Naive thymus-derived CD4-positive, alpha-beta T cell (primary cell): ENCODE measurements at regions not wholly inside any gene's neighbourhood (a gene's known extent, or its start where the extent isn't known, plus 50 kb on each side); places are given as distances from the start of the nearest gene placed in this dataset.
A peak's percentile ranks its signal among the peaks of the same experiment; 100 is the strongest.

Experiments used
- ATAC-seq: fragments of 150-1000 bp; cut with Tn5 transposase; 2 replicates; pipeline ENCODE4 v1.10.0; 2021; ENCODE audit warnings: mild to moderate bottlenecking, moderate library complexity
- CTCF ChIA-PET: fragments of 350-600 bp; sonication (Branson Sonifier 250); formaldehyde crosslinking; loops from one replicate; lab custom pipeline; 2021; ENCODE audit warnings: antibody characterized with exemption; lab: Charles Lee
- POLR2A ChIA-PET: fragments of 350-600 bp; sonication (Branson Sonifier 250); formaldehyde crosslinking; loops from one replicate; lab custom pipeline; 2021; ENCODE audit warnings: antibody characterized with exemption, inconsistent platforms; lab: Charles Lee
- DNase-seq, 9 donors: peaks; one replicate each; pipeline versions ENCODE4 v3.0.0 to v3.0.0-alpha.2; 2020 to 2022; ENCODE audit warnings: mixed read lengths in 1 of 9
- H3K27ac ChIP-seq: one replicate; pipeline ENCODE4 v1.7.0; 2013; ENCODE audit warnings: mild to moderate bottlenecking, low read depth, low read length, moderate library complexity
- H3K27me3 ChIP-seq, 2 donors: one replicate each; pipeline ENCODE4 v1.7.0; 2013; ENCODE audit warnings: low read length in 2 of 2, mild to moderate bottlenecking in 2 of 2, moderate library complexity in 2 of 2; ENCODE audit not compliant: control insufficient read depth in 2 of 2, insufficient read depth in 2 of 2
- H3K36me3 ChIP-seq, 3 experiments: 1 replicate in 2 of 3; 2 replicates in 1 of 3; pipeline ENCODE4 v1.7.0; 2013; ENCODE audit warnings: low read length in 3 of 3, mild to moderate bottlenecking in 3 of 3, moderate library complexity in 1 of 3; ENCODE audit not compliant: insufficient read depth in 3 of 3, control insufficient read depth in 2 of 3
- H3K4me1 ChIP-seq, 2 donors: one replicate each; pipeline ENCODE4 v1.7.0; 2013; ENCODE audit warnings: low read length in 2 of 2, mild to moderate bottlenecking in 2 of 2, moderate library complexity in 1 of 2; ENCODE audit not compliant: control insufficient read depth in 2 of 2, insufficient read depth in 2 of 2
- H3K4me3 ChIP-seq: 2 replicates; pipeline ENCODE4 v1.7.0; 2013; ENCODE audit warnings: mild to moderate bottlenecking, low read length
- H3K9me3 ChIP-seq, 3 experiments: 1 replicate in 2 of 3; 2 replicates in 1 of 3; pipeline ENCODE4 v1.7.0; 2013; ENCODE audit warnings: low read length in 3 of 3; ENCODE audit not compliant: control insufficient read depth in 2 of 3
- H3K27ac Mint-ChIP-seq, 9 donors: one replicate each; pipeline ENCODE4 v1.8.0; 2020 to 2022; ENCODE audit warnings: mixed read lengths in 9 of 9, mild to moderate bottlenecking in 8 of 9, moderate library complexity in 5 of 9, inconsistent platforms in 2 of 9
- H3K27me3 Mint-ChIP-seq, 5 donors: one replicate each; pipeline ENCODE4 v1.8.0; 2021 to 2022; ENCODE audit warnings: mixed read lengths in 5 of 5, mild to moderate bottlenecking in 1 of 5
- H3K36me3 Mint-ChIP-seq, 5 donors: one replicate each; pipeline ENCODE4 v1.8.0; 2020 to 2022; ENCODE audit warnings: mixed read lengths in 5 of 5, mild to moderate bottlenecking in 3 of 5, inconsistent platforms in 1 of 5
- H3K4me1 Mint-ChIP-seq, 7 donors: one replicate each; pipeline ENCODE4 v1.8.0; 2020 to 2022; ENCODE audit warnings: mixed read lengths in 7 of 7, mild to moderate bottlenecking in 3 of 7, inconsistent platforms in 1 of 7
- H3K4me3 Mint-ChIP-seq, 10 donors: one replicate each; pipeline ENCODE4 v1.8.0; 2020 to 2022; ENCODE audit warnings: mild to moderate bottlenecking in 10 of 10, mixed read lengths in 10 of 10, moderate library complexity in 6 of 10, inconsistent platforms in 2 of 10
- H3K9me3 Mint-ChIP-seq, 11 donors: one replicate each; pipeline ENCODE4 v1.8.0; 2020 to 2022; ENCODE audit warnings: mixed read lengths in 11 of 11, mild to moderate bottlenecking in 4 of 11, inconsistent platforms in 1 of 11, moderate library complexity in 1 of 11
- intact Hi-C, 2 donors: fragments of 100-400 bp; cut with micrococcal nuclease; formaldehyde crosslinking; loops; one replicate each; pipeline ENCODE4 v1.15.1; 2023

- Histone ChIP-seq H3K27me3 (no peaks in the 10 kb centered on the region), H3K4me1 (peaks cover 9 to 29% of the 10 kb centered on the region in 2 donors), H3K9me3 (no peaks in the 10 kb centered on the region), H3K4me3 (peak overlapping the region; percentile 0), H3K36me3 (no peaks in the 10 kb centered on the region), H3K27ac (peak overlapping the region; percentile 31)
- DNase-seq (peak in 6 of 9 donors; percentile 15 to 59 (median 46)), ATAC-seq (peak; percentile 70)
- Mint-ChIP-seq H3K4me3 (peak overlapping the region; percentile 68 to 90 (median 82)), H3K4me1 (peaks cover 18 to 50% (median 38%) of the 10 kb centered on the region in 7 donors), H3K36me3 (peaks cover 0 to 12% (median 0%) of the 10 kb centered on the region in 5 donors), H3K9me3 (peaks cover 0 to 9% (median 3%) of the 10 kb centered on the region in 11 donors), H3K27ac (peak overlapping the region; percentile 71 to 87 (median 85)), H3K27me3 (peaks cover 0 to 17% (median 0%) of the 10 kb centered on the region in 5 donors)
- POLR2A ChIA-PET: interaction anchor here (1.1 to 2.9 kb wide), 3 partner anchors 12 to 185 kb away, joined by 3 to 16 read pairs (median 3); partner anchors contain the start of gene DMAC1
- CTCF ChIA-PET: interaction anchor here (0.8 to 2.4 kb wide), 7 partner anchors 13 to 47 kb away, joined by 3 to 15 read pairs (median 6); no protein-coding TSS in a partner anchor
- intact Hi-C loops: loop anchor here (1.0 to 5.0 kb wide), 6 partner anchors 12 to 1202 kb away; partner anchors contain the start of genes DMAC1 (in 1 of the 2) and UHRF2 (in 1 of the 2)
Measured at GRCh38 chr9:7613931-7614330, 185.6 kb downstream of the DMAC1 start.

- ChIA-PET POLR2A (no interaction called here), CTCF (no interaction called here)
- Mint-ChIP-seq H3K4me3 (no peak overlapping the region), H3K4me1 (peaks cover 3 to 13% (median 11%) of the 10 kb centered on the region in 7 donors), H3K27ac (no peak overlapping the region), H3K9me3 (peaks cover 0 to 14% (median 4%) of the 10 kb centered on the region in 11 donors), H3K36me3 (peaks cover 0 to 8% (median 0%) of the 10 kb centered on the region in 5 donors), H3K27me3 (peaks cover 0 to 24% (median 0%) of the 10 kb centered on the region in 5 donors)
- DNase-seq: no peak
- no peak overlapping the region for H3K4me3 ChIP-seq
- no peaks in the 10 kb centered on the region for H3K9me3 ChIP-seq
- no peaks in the 10 kb centered on the region for H3K27me3 ChIP-seq
- H3K36me3 ChIP-seq: no peaks in the 10 kb centered on the region
- no peak overlapping the region for H3K27ac ChIP-seq
- no peak for ATAC-seq
- intact Hi-C loops: no loop called here
- peaks cover 0 to 6% of the 10 kb centered on the region in 2 donors for H3K4me1 ChIP-seq
Measured at GRCh38 chr9:7608261-7608660, 191.3 kb downstream of the DMAC1 start.

GRCh38 chr9:7607421-7607820 is 192.2 kb downstream of the DMAC1 start:
- ChIA-PET CTCF (no interaction called here), POLR2A (no interaction called here)
- H3K9me3 Mint-ChIP-seq: peaks cover 0 to 14% (median 4%) of the 10 kb centered on the region in 11 donors
- Histone ChIP-seq H3K36me3 (no peaks in the 10 kb centered on the region), H3K4me1 (no peaks in the 10 kb centered on the region), H3K27ac (no peak overlapping the region), H3K9me3 (no peaks in the 10 kb centered on the region), H3K27me3 (no peaks in the 10 kb centered on the region), H3K4me3 (no peak overlapping the region)
- intact Hi-C loops: no loop called here
- DNase-seq: no peak
- no peak for ATAC-seq
- peaks cover 0 to 7% (median 4%) of the 10 kb centered on the region in 7 donors for H3K4me1 Mint-ChIP-seq
- peaks cover 0 to 24% (median 0%) of the 10 kb centered on the region in 5 donors for H3K27me3 Mint-ChIP-seq
- H3K27ac Mint-ChIP-seq: no peak overlapping the region
- no peak overlapping the region for H3K4me3 Mint-ChIP-seq
- H3K36me3 Mint-ChIP-seq: peaks cover 0 to 6% (median 0%) of the 10 kb centered on the region in 5 donors

GRCh38 chr9:7606591-7606990 is 193.0 kb downstream of the DMAC1 start:
- Mint-ChIP-seq H3K27me3 (peaks cover 0 to 26% (median 0%) of the 10 kb centered on the region in 5 donors), H3K4me1 (peaks cover 0 to 7% (median 4%) of the 10 kb centered on the region in 7 donors), H3K27ac (peak overlapping the region in 1 of 9 donors; percentile 12), H3K36me3 (peaks cover 0 to 6% (median 0%) of the 10 kb centered on the region in 5 donors), H3K4me3 (no peak overlapping the region), H3K9me3 (peaks cover 0 to 14% (median 3%) of the 10 kb centered on the region in 11 donors)
- Histone ChIP-seq H3K9me3 (no peaks in the 10 kb centered on the region), H3K27ac (no peak overlapping the region), H3K4me1 (no peaks in the 10 kb centered on the region), H3K27me3 (no peaks in the 10 kb centered on the region), H3K36me3 (no peaks in the 10 kb centered on the region), H3K4me3 (no peak overlapping the region)
- ChIA-PET POLR2A (no interaction called here), CTCF (no interaction called here)
- DNase-seq: no peak
- intact Hi-C loops: no loop called here
- no peak for ATAC-seq

- Histone ChIP-seq H3K4me1 (no peaks in the 10 kb centered on the region), H3K9me3 (no peaks in the 10 kb centered on the region), H3K4me3 (no peak overlapping the region), H3K36me3 (no peaks in the 10 kb centered on the region), H3K27me3 (no peaks in the 10 kb centered on the region), H3K27ac (no peak overlapping the region)
- Mint-ChIP-seq H3K4me3 (no peak overlapping the region), H3K27me3 (peaks cover 0 to 17% (median 0%) of the 10 kb centered on the region in 5 donors), H3K27ac (no peak overlapping the region), H3K9me3 (peaks cover 0 to 7% (median 0%) of the 10 kb centered on the region in 11 donors), H3K36me3 (no peaks in the 10 kb centered on the region), H3K4me1 (peaks cover 0 to 3% (median under 1%) of the 10 kb centered on the region in 7 donors)
- ATAC-seq: no peak
- POLR2A ChIA-PET: no interaction called here
- intact Hi-C loops: no loop called here
- CTCF ChIA-PET: no interaction called here
- no peak for DNase-seq
Measured at GRCh38 chr9:7601739-7602138, 197.8 kb downstream of the DMAC1 start.

- Mint-ChIP-seq H3K27me3 (peaks cover 0 to 27% (median 0%) of the 10 kb centered on the region in 5 donors), H3K36me3 (peaks cover 0 to 26% (median 9%) of the 10 kb centered on the region in 5 donors), H3K4me3 (peak overlapping the region in 1 of 10 donors; percentile 35), H3K9me3 (peaks cover 0 to 30% (median 14%) of the 10 kb centered on the region in 11 donors), H3K4me1 (peaks cover 0 to 2% (median 0%) of the 10 kb centered on the region in 7 donors), H3K27ac (no peak overlapping the region)
- H3K4me3 ChIP-seq: no peak overlapping the region
- ATAC-seq: no peak
- H3K27ac ChIP-seq: no peak overlapping the region
- no peaks in the 10 kb centered on the region for H3K36me3 ChIP-seq
- no peaks in the 10 kb centered on the region for H3K9me3 ChIP-seq
- ChIA-PET CTCF (no interaction called here), POLR2A (no interaction called here)
- H3K27me3 ChIP-seq: no peaks in the 10 kb centered on the region
- intact Hi-C loops: no loop called here
- no peak for DNase-seq
- no peaks in the 10 kb centered on the region for H3K4me1 ChIP-seq
Measured at GRCh38 chr9:7597716-7598115, 201.9 kb downstream of the DMAC1 start.
